PC-3 (cell line): ENCODE measurements at regions not wholly inside any gene's neighbourhood (a gene's known extent, or its start where the extent isn't known, plus 50 kb on each side); places are given as distances from the start of the nearest gene placed in this dataset.

Experiments used
- ATAC-seq: fragments of 200-7000 bp; cut with Tn5 transposase; 2 replicates; pipeline ENCODE4 v1.9.1; 2020; ENCODE audit warnings: mild to moderate bottlenecking, moderate library complexity
- BruUV-seq: library from RNA; stranded (reverse); fragments of 400-500 nt; replicated peaks from 2 replicates; lab custom pipeline; 2021; lab: Mats Ljungman, UMichigan
- CTCF ChIA-PET: fragments of 300-600 bp; sonication (Branson Sonifier 250); formaldehyde crosslinking; loops from one replicate; lab custom pipeline; 2022; ENCODE audit warnings: antibody characterized with exemption; lab: Charles Lee
- POLR2A ChIA-PET: fragments of 300-600 bp; sonication (Branson Sonifier 250); formaldehyde crosslinking; loops from one replicate; lab custom pipeline; 2022; ENCODE audit warnings: antibody characterized with exemption; ENCODE audit not compliant: unreplicated experiment; lab: Charles Lee
- DNase-seq: peaks from one replicate; pipeline ENCODE4 v3.0.0-alpha.2; 2015
- H2AFZ ChIP-seq: fragments of 300-600 bp; sonication (generic); 2 replicates; pipeline ENCODE4 v1.6.0; 2016; ENCODE audit warnings: antibody characterized with exemption, low read length
- H3F3A ChIP-seq: fragments of 300-600 bp; sonication (generic); one replicate; pipeline ENCODE4 v1.6.0; 2017; ENCODE audit warnings: antibody characterized with exemption, low read length, control low read depth, mild to moderate bottlenecking; ENCODE audit not compliant: unreplicated experiment
- H3K27ac ChIP-seq: fragments of 300-600 bp; sonication (generic); 2 replicates; pipeline ENCODE4 v1.5.1; 2016; ENCODE audit warnings: mild to moderate bottlenecking, low read length
- H3K27me3 ChIP-seq: fragments of 300-600 bp; sonication (generic); 2 replicates; pipeline ENCODE4 v1.6.1; 2016; ENCODE audit warnings: low read length, mixed read lengths
- H3K36me3 ChIP-seq: fragments of 300-600 bp; sonication (generic); 2 replicates; pipeline ENCODE4 v1.6.1; 2016; ENCODE audit warnings: low read depth, mixed run types, low read length, mixed read lengths
- H3K4me1 ChIP-seq: fragments of 300-600 bp; sonication (generic); 2 replicates; pipeline ENCODE4 v1.5.1; 2016; ENCODE audit warnings: low read length; ENCODE audit not compliant: insufficient read depth
- H3K4me2 ChIP-seq: fragments of 300-600 bp; sonication (generic); 2 replicates; pipeline ENCODE4 v1.6.0; 2016; ENCODE audit warnings: low read length
- H3K4me3 ChIP-seq: fragments of 300-600 bp; sonication (generic); 2 replicates; pipeline ENCODE4 v1.5.1; 2016; ENCODE audit warnings: mild to moderate bottlenecking, low read length, mixed read lengths
- H3K79me2 ChIP-seq: fragments of 300-600 bp; sonication (generic); 2 replicates; pipeline ENCODE4 v1.6.1; 2017; ENCODE audit warnings: low read length, mixed read lengths
- H3K9ac ChIP-seq: fragments of 300-600 bp; sonication (generic); 2 replicates; pipeline ENCODE4 v1.6.0; 2016; ENCODE audit warnings: mild to moderate bottlenecking, low read length
- H3K9me2 ChIP-seq: fragments of 300-600 bp; sonication (generic); replicated peaks from 2 replicates; pipeline ENCODE4 v1.6.1; 2016; ENCODE audit warnings: mixed run types, low read length, mixed read lengths
- H3K9me3 ChIP-seq: fragments of 300-600 bp; sonication (generic); 2 replicates; pipeline ENCODE4 v1.6.1; 2016; ENCODE audit warnings: low read length, mixed read lengths
- H4K20me1 ChIP-seq: fragments of 300-600 bp; sonication (generic); 2 replicates; pipeline ENCODE4 v1.6.1; 2016; ENCODE audit warnings: low read length, mixed read lengths
- EZH2 ChIP-seq: fragments of 300-600 bp; sonication (generic); IDR thresholded peaks from one replicate; pipeline ENCODE4 v1.6.1; 2017; ENCODE audit warnings: antibody characterized with exemption, mild to moderate bottlenecking, low read length; ENCODE audit not compliant: unreplicated experiment
- EZH2phosphoT487 ChIP-seq: fragments of 300-600 bp; sonication (generic); IDR thresholded peaks from 2 replicates; pipeline ENCODE4 v1.6.1; 2018; ENCODE audit warnings: mild to moderate bottlenecking, antibody characterized with exemption, low read length, borderline replicate concordance
- intact Hi-C: fragments of 100-400 bp; cut with micrococcal nuclease; formaldehyde crosslinking; loops from 2 replicates; pipeline ENCODE4 v1.9.0; 2023
- TF ChIP-seq, protein P1 (sequence below): fragments of 300-600 bp; sonication (generic); conservative IDR thresholded peaks from 2 replicates; pipeline ENCODE4 v1.5.1; 2017; ENCODE audit warnings: antibody characterized with exemption, low read depth, mild to moderate bottlenecking, low read length

DNA sequence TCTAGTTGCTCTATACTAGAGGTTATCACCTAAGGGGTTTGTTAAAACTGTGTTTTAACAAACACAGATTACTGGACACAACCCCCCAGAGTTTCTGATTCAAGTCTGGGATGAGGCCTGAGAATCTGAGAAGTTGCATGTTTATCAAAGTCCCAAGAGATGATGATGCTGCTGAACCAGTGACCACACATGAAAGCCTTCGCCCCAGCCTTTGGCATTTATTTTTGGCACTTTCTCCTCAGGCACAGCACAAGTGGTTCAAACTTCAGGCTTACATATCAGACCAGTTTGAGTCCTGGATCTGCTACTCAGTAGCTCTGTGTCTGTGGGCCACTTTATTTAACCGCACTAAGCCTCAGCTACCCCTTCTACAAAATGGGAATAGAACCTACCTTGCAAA, 407.2 kb upstream of the PIK3R1 start:
- no peaks in the 10 kb centered on the region for H4K20me1 ChIP-seq
- intact Hi-C loops: no loop called here
- ATAC-seq (no peak), DNase-seq (no peak)
- no peaks in the 10 kb centered on the region for H3K79me2 ChIP-seq
- no TSS peak for BruUV-seq
- CTCF ChIA-PET: no interaction called here
- POLR2A ChIA-PET: no interaction called here
- H3K9me2 ChIP-seq: no peaks in the 10 kb centered on the region
- no peak overlapping the region for H3K27ac ChIP-seq
- H3K36me3 ChIP-seq: no peaks in the 10 kb centered on the region
- H3K27me3 ChIP-seq: no peaks in the 10 kb centered on the region
- H3K9me3 ChIP-seq: no peaks in the 10 kb centered on the region
- H3F3A ChIP-seq: no peaks in the 10 kb centered on the region
- no peak overlapping the region for H3K4me3 ChIP-seq
- H2AFZ ChIP-seq: no peak overlapping the region
- no peak overlapping the region for H3K4me2 ChIP-seq
- TF ChIP-seq, protein P1, sequence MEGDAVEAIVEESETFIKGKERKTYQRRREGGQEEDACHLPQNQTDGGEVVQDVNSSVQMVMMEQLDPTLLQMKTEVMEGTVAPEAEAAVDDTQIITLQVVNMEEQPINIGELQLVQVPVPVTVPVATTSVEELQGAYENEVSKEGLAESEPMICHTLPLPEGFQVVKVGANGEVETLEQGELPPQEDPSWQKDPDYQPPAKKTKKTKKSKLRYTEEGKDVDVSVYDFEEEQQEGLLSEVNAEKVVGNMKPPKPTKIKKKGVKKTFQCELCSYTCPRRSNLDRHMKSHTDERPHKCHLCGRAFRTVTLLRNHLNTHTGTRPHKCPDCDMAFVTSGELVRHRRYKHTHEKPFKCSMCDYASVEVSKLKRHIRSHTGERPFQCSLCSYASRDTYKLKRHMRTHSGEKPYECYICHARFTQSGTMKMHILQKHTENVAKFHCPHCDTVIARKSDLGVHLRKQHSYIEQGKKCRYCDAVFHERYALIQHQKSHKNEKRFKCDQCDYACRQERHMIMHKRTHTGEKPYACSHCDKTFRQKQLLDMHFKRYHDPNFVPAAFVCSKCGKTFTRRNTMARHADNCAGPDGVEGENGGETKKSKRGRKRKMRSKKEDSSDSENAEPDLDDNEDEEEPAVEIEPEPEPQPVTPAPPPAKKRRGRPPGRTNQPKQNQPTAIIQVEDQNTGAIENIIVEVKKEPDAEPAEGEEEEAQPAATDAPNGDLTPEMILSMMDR: no peak
- TF ChIP-seq EZH2: no peak
- no peak for TF ChIP-seq EZH2phosphoT487
- H3K9ac ChIP-seq: no peak overlapping the region
- no peaks in the 10 kb centered on the region for H3K4me1 ChIP-seq

DNA sequence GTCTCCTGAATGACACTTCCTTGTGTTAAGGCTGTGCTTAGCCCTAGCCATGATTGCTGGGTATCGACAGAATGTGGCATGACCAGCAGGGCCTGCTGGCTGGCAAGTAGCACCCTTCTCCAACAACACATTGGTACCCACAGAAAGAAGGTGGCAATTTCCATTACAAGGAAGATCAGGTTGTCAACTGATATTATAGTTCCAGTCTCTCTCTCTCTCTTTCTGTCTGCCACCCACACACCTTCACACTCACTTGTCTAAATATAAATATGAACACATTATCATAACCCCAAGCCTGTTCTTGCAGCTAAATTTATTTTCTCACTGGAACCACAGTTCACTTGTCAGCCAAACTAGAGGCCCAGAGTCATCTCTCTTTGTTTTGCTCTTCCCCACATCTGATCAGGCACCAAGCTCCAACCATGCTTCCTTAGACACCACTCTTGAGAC, 408.1 kb upstream of the PIK3R1 start:
- H3K9ac ChIP-seq: no peak overlapping the region
- no peaks in the 10 kb centered on the region for H3K9me3 ChIP-seq
- no peaks in the 10 kb centered on the region for H3K36me3 ChIP-seq
- no peaks in the 10 kb centered on the region for H3F3A ChIP-seq
- TF ChIP-seq EZH2 (no peak), EZH2phosphoT487 (no peak)
- TF ChIP-seq, protein P1: no peak
- no peaks in the 10 kb centered on the region for H3K4me1 ChIP-seq
- no peak overlapping the region for H3K4me2 ChIP-seq
- H3K79me2 ChIP-seq: no peaks in the 10 kb centered on the region
- DNase-seq: no peak
- intact Hi-C loops: no loop called here
- no peak overlapping the region for H2AFZ ChIP-seq
- BruUV-seq: no TSS peak
- H3K9me2 ChIP-seq: no peaks in the 10 kb centered on the region
- CTCF ChIA-PET: no interaction called here
- H3K27me3 ChIP-seq: no peaks in the 10 kb centered on the region
- no peak overlapping the region for H3K4me3 ChIP-seq
- POLR2A ChIA-PET: no interaction called here
- H4K20me1 ChIP-seq: no peaks in the 10 kb centered on the region
- no peak overlapping the region for H3K27ac ChIP-seq
- no peak for ATAC-seq

DNA sequence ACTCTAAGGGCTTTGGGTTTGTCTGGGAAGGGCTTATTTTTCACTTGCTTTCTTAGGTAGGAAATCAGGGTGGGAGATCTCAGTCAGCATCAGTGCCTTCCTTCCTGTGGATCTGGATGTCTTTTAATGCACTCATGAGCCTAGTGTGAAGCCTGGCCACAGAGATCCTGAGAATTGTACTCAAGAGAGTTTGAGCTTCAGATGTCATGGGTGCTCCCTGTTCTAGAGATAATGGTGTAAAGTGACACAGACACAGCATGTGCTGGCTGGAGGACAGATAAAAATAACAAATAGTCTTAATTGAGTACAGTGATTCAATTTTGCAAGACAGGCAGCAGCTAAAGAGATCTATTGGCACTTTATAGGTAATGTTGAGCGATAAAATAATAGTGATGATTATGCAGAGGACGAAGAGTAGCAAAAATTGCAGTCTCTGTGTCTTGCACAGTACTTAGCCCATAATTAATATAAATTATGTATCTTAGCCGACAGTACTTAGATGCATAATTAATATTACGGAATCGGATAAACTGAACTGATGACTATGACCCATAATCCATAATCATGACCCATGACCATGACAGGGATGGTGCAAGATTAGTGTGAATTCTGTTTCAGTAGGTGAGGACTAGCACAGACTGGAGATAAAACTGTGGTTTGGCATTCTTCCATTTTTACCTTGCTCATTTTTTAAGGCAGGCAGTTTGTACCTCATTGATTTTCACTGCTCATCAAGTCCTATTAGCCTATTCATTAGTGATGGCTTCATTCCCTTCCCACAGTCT, 408.7 kb upstream of the PIK3R1 start:
- DNase-seq: no peak
- POLR2A ChIA-PET: no interaction called here
- no peaks in the 10 kb centered on the region for H3K9me3 ChIP-seq
- no peak overlapping the region for H3K9ac ChIP-seq
- H3K27me3 ChIP-seq: no peaks in the 10 kb centered on the region
- TF ChIP-seq EZH2phosphoT487: no peak
- TF ChIP-seq EZH2: no peak
- TF ChIP-seq, protein P1: no peak
- H3K79me2 ChIP-seq: no peaks in the 10 kb centered on the region
- H3K9me2 ChIP-seq: no peaks in the 10 kb centered on the region
- no TSS peak for BruUV-seq
- no peak overlapping the region for H3K4me3 ChIP-seq
- H3K27ac ChIP-seq: no peak overlapping the region
- H2AFZ ChIP-seq: no peak overlapping the region
- no peaks in the 10 kb centered on the region for H4K20me1 ChIP-seq
- intact Hi-C loops: no loop called here
- H3K4me2 ChIP-seq: no peak overlapping the region
- ATAC-seq: no peak
- no peaks in the 10 kb centered on the region for H3K4me1 ChIP-seq
- CTCF ChIA-PET: no interaction called here
- no peaks in the 10 kb centered on the region for H3K36me3 ChIP-seq
- H3F3A ChIP-seq: no peaks in the 10 kb centered on the region
